Adrenal gland (tissue), 9 donors: ENCODE measurements at regions not wholly inside any gene's neighbourhood (a gene's known extent, or its start where the extent isn't known, plus 50 kb on each side); places are given as distances from the start of the nearest gene placed in this dataset.

Experiments
- DNase-seq, 7 donors: peaks; one replicate each; pipeline ENCODE4 v3.0.0-alpha.2; 2019 to 2020
- H3K27ac ChIP-seq, 5 donors: fragments of 200-600 bp; sonication (generic) in 4 of 5; 1 replicate in 3 of 5; 2 replicates in 2 of 5; pipeline versions ENCODE4 v1.5.1 to v1.8.0; 2016 to 2020; ENCODE audit warnings: mild to moderate bottlenecking in 1 of 5
- H3K27me3 ChIP-seq: fragments of 200-600 bp; 2 replicates; pipeline ENCODE4 v1.8.0; 2021
- H3K36me3 ChIP-seq, 2 donors: fragments of 200-600 bp; replicated peaks in 1 of 2; 1 replicate in 1 of 2; 2 replicates in 1 of 2; pipeline versions ENCODE4 v1.5.1 to v1.8.0; 2018 to 2022
- H3K4me1 ChIP-seq, 2 donors: fragments of 200-600 bp; replicated peaks in 1 of 2; 1 replicate in 1 of 2; 2 replicates in 1 of 2; pipeline versions ENCODE4 v1.5.1 to v1.8.0; 2018 to 2021
- H3K4me3 ChIP-seq, 4 donors: fragments of 200-600 bp; sonication (generic) in 3 of 4; one replicate each; pipeline ENCODE4 v1.5.1; 2016 to 2018
- H3K9me3 ChIP-seq, 3 donors: fragments of 200-600 bp; sonication (generic) in 1 of 3; replicated peaks in 1 of 3; 1 replicate in 2 of 3; 2 replicates in 1 of 3; pipeline versions ENCODE4 v1.5.1 to v1.8.0; 2016 to 2021
- POLR2A ChIP-seq, 2 donors: fragments of 450-650 bp; IDR thresholded peaks; one replicate each; pipeline ENCODE4 v1.6.1; 2017; ENCODE audit warnings: antibody characterized with exemption in 2 of 2, mild to moderate bottlenecking in 2 of 2, moderate library complexity in 1 of 2
- WGBS, 4 donors: extraction: QIAGEN DNeasy Blood & Tissue Kit in 2 of 4; methylation state at CpG; one replicate each; pipeline versions ENCODE4 v1.1.5 to v1.1.7; 2013 to 2017; 5-methylcytosine and 5-hydroxymethylcytosine counted together
- intact Hi-C, 2 donors: fragments of 100-400 bp; cut with DNase I; formaldehyde crosslinking; loops; one replicate each; pipeline versions ENCODE4 v1.14.1 to v1.15.0; 2022 to 2023
- TF ChIP-seq, protein P1 (sequence below), 6 experiments: fragments of 450-650 bp in 4 of 6; fragments of 200-600 bp in 2 of 6; sonication (generic) in 1 of 6; IDR thresholded peaks; 1 replicate in 5 of 6; 2 replicates in 1 of 6; pipeline versions ENCODE4 v1.5.1 to v1.8.0; 2016 to 2021; ENCODE audit warnings: antibody characterized with exemption in 6 of 6, mild to moderate bottlenecking in 2 of 6, moderate library complexity in 1 of 6
- donor health status: healthy with polysubstance abuse.
- donor health status: Bipolar disorder and iron deficiency.
- donor health status: DM: yes; HTN: yes; CAD: no.
- donor health status: DM: no; HTN: no; CAD: no.
- donor health status: DM: no; HTN: no; CAD: no.

DNA sequence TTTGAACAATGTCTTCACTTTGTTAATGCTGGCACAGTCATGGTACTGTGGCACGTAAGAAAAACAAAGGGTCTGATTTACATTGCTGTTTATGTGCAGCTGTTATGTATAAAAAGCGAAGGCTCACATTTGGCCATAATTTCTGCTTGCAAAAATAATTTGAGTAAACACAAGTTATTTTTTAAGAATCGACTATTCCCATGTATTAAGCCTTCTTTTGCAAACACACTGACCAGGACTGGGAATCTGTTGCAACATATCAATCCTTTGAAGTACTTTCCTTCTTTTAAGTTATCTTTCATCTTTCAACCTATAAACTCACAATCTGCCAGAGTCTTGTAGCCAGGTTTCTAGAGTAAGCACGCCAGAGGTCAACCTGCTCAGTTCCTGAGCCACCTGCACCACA is 145.4 kb upstream of the BMP4 start:
- no peak for DNase-seq
- intact Hi-C loops, result no loop called here
- no peak for TF ChIP-seq POLR2A (IDR thresholded peaks at IDR 0.05)
- no peak overlapping the region for H3K4me3 ChIP-seq
- WGBS, 4 donors, result 55 to 75% (median 69%) methylated on average over 4 of the region's 4 CpGs
- no peaks in the 10 kb centered on the region for H3K9me3 ChIP-seq
- no peak overlapping the region for H3K27ac ChIP-seq
- H3K4me1 ChIP-seq, result peaks cover under 1 to 1% of the 10 kb centered on the region in 2 donors
- no peaks in the 10 kb centered on the region for H3K27me3 ChIP-seq
- H3K36me3 ChIP-seq, result no peaks in the 10 kb centered on the region

DNA sequence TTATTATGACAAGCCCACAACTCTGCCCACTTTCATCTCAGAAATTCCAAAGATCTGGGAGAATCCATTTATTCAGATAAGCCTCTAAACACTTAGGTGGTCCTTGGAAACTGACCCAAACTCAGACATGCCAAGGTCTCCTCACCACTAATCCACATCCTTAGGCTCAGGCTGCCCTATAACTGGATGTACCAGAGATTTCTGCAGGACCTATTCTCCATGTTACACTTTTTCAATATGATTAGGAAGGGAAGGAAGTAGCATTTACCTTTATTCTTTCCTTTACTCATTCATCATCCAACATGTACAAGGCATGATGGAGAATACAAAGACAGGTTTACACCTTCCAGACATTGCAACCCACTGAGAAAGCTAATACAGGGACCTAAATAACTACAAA is 145.9 kb upstream of the BMP4 start:
- no peak overlapping the region for H3K27ac ChIP-seq
- peaks cover 5 to 6% of the 10 kb centered on the region in 2 donors for H3K4me1 ChIP-seq
- TF ChIP-seq, protein P1, sequence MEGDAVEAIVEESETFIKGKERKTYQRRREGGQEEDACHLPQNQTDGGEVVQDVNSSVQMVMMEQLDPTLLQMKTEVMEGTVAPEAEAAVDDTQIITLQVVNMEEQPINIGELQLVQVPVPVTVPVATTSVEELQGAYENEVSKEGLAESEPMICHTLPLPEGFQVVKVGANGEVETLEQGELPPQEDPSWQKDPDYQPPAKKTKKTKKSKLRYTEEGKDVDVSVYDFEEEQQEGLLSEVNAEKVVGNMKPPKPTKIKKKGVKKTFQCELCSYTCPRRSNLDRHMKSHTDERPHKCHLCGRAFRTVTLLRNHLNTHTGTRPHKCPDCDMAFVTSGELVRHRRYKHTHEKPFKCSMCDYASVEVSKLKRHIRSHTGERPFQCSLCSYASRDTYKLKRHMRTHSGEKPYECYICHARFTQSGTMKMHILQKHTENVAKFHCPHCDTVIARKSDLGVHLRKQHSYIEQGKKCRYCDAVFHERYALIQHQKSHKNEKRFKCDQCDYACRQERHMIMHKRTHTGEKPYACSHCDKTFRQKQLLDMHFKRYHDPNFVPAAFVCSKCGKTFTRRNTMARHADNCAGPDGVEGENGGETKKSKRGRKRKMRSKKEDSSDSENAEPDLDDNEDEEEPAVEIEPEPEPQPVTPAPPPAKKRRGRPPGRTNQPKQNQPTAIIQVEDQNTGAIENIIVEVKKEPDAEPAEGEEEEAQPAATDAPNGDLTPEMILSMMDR (IDR thresholded peaks at IDR 0.05), result no peak
- no peak for TF ChIP-seq POLR2A (IDR thresholded peaks at IDR 0.05)
- H3K4me3 ChIP-seq, result no peak overlapping the region
- intact Hi-C loops, result no loop called here
- H3K27me3 ChIP-seq, result no peaks in the 10 kb centered on the region
- DNase-seq, result no peak
- H3K9me3 ChIP-seq, result no peaks in the 10 kb centered on the region
- H3K36me3 ChIP-seq, result no peaks in the 10 kb centered on the region

DNA sequence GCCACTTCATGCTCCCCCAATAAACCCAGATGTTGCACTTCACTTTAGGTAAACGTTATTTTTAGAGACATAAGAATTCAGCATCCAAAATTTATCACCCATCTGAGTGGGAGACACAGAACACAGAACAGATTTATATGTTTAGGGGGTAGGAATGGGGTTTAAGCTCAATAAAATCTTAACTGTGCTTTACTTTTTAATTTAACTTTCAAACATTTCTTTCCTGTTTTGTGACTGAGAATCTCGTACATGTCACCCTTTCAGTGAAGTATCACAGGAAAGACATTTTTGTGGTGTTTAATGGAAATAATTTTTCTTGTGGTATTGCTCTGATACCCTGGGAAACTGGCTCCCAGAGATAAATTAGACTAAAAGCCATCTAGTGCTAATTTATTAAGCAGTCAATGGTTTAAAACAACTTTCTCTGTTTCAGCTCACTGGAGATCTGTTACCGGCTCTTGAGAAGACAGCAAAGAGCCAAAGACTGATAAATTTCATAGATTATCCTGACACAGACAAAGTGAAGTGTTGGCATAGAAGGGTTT is 148.0 kb upstream of the BMP4 start:
- TF ChIP-seq POLR2A (IDR thresholded peaks at IDR 0.05), result no peak
- TF ChIP-seq, protein P1 (IDR thresholded peaks at IDR 0.05), result no peak
- intact Hi-C loops, result loop anchor here in 1 of 2 donors (5.0 kb wide), 1 partner anchor 137 kb away; no protein-coding TSS in a partner anchor
- peaks cover 17 to 25% of the 10 kb centered on the region in 2 donors for H3K4me1 ChIP-seq

DNA sequence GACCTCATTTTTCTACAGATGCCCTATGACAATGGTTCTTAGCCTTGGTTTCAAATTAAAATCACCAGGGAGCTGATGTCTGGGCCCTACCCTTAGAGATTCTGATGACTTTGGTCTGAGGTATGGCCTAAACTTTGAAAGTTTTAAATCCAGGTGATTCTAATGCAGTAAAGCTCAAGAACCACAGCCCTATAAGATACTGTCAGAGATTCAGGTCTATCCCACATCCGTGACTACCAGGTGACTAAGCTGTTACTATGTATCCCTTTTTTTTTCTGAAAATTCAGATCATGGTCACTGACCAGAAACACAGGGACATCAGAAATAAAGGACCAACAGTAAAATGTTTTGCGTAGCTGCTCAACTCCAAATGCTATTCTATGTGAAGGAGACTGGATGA is 148.8 kb upstream of the BMP4 start:
- Histone ChIP-seq H3K4me1 (peaks cover 17 to 25% of the 10 kb centered on the region in 2 donors), H3K9me3 (no peaks in the 10 kb centered on the region), H3K27ac (no peak overlapping the region), H3K27me3 (no peaks in the 10 kb centered on the region), H3K36me3 (no peaks in the 10 kb centered on the region), H3K4me3 (no peak overlapping the region)
- DNase-seq, result no peak
- WGBS, 4 donors, result 83 to 88% (median 87%) methylated on average over 2 of the region's 2 CpGs
- TF ChIP-seq, protein P1 (IDR thresholded peaks at IDR 0.05), result no peak
- TF ChIP-seq POLR2A (IDR thresholded peaks at IDR 0.05), result no peak
- intact Hi-C loops, result loop anchor here in 1 of 2 donors (5.0 kb wide), 1 partner anchor 138 kb away; no protein-coding TSS in a partner anchor

More for the DNA sequence above, 148.0 kb upstream of the BMP4 start:
- no peak overlapping the region for H3K27ac ChIP-seq
- H3K4me3 ChIP-seq, result no peak overlapping the region
- no peaks in the 10 kb centered on the region for H3K27me3 ChIP-seq
- H3K9me3 ChIP-seq, result no peaks in the 10 kb centered on the region
- no peaks in the 10 kb centered on the region for H3K36me3 ChIP-seq
- DNase-seq, result no peak
- 59 to 68% (median 63%) methylated on average over 3 of the region's 3 CpGs for WGBS, 4 donors

DNA sequence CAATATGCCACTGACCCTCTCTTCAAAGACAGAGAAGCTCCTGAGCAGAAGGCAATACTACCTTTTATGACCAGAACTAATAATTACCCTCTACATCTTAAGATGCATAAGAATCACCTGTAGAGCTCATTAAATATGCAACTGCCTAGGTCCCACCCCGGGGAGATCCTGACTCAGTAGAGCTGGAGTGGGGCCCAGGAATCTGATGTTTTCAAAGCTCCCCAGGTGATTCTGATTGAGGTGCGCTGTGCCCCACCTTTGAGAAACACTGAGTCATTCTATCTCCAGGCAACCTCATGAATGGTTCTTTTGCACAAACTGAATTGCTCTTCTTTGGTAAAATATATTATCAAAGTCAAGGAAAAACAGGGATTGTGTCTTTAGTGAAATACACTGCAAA is 149.3 kb upstream of the BMP4 start:
- Histone ChIP-seq H3K4me3 (no peak overlapping the region), H3K9me3 (no peaks in the 10 kb centered on the region), H3K4me1 (peaks cover 17 to 25% of the 10 kb centered on the region in 2 donors), H3K36me3 (no peaks in the 10 kb centered on the region), H3K27ac (peak overlapping the region in 1 of 5 donors; percentile 76), H3K27me3 (no peaks in the 10 kb centered on the region)
- intact Hi-C loops, result loop anchor here in 1 of 2 donors (5.0 kb wide), 1 partner anchor 139 kb away; no protein-coding TSS in a partner anchor
- TF ChIP-seq, protein P1 (IDR thresholded peaks at IDR 0.05), result no peak
- no peak for TF ChIP-seq POLR2A (IDR thresholded peaks at IDR 0.05)
- no peak for DNase-seq
- 78 to 84% (median 82%) methylated on average over 2 of the region's 2 CpGs for WGBS, 4 donors
